ENCODE measurements at regions not wholly inside any gene's neighbourhood (a gene's known extent, or its start where the extent isn't known, plus 50 kb on each side); places are given as distances from the start of the nearest gene placed in this dataset.

- TF ChIP-seq CTCF (IDR thresholded peaks at IDR 0.05; ENCODE audit: low read depth, low read length) = peak; percentile 91
- no peak for TF ChIP-seq EZH2phosphoT487 (IDR thresholded peaks at IDR 0.05; ENCODE audit: low read depth)
Observed at GRCh38 chr1:192477630-192478029, 97.9 kb upstream of the RGS1 start.

All from OCI-LY3 (cell line).